HL-60 (cell line): ENCODE measurements at regions not wholly inside any gene's neighbourhood (a gene's known extent, or its start where the extent isn't known, plus 50 kb on each side); places are given as distances from the start of the nearest gene placed in this dataset.

Experiments
- POLR2AphosphoS5 ChIP-seq: IDR thresholded peaks from 2 replicates; pipeline ENCODE4 v1.6.1; 2012; ENCODE audit warnings: low read depth
- TF ChIP-seq, protein P1 (sequence below): IDR thresholded peaks from one replicate; pipeline ENCODE4 v1.5.1; 2011; ENCODE audit warnings: low read length, control low read depth, inconsistent platforms; ENCODE audit not compliant: insufficient read depth
- TF ChIP-seq, protein P2 (sequence below): IDR thresholded peaks from 2 replicates; pipeline ENCODE4 v1.6.1; 2012; ENCODE audit warnings: low read depth; ENCODE audit not compliant: insufficient replicate concordance

DNA sequence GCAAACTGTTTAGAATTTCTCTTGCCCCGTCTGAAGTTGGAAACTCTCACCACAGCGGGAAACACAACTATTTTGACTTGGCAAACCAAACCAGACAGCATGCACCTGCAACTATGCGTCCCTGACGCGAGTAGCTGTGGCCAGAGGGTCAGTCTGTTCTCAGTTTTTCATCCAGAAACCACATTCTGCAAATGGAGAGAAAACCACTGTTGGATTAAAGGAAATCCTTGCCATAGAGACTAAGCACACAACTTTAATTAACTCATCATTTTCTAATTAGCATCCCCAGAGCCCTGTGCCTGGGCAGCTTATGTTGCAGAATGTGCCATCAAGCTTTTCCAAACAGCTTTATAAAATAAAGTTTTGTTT, 415.7 kb upstream of the TCF4 start:
- TF ChIP-seq, protein P1, sequence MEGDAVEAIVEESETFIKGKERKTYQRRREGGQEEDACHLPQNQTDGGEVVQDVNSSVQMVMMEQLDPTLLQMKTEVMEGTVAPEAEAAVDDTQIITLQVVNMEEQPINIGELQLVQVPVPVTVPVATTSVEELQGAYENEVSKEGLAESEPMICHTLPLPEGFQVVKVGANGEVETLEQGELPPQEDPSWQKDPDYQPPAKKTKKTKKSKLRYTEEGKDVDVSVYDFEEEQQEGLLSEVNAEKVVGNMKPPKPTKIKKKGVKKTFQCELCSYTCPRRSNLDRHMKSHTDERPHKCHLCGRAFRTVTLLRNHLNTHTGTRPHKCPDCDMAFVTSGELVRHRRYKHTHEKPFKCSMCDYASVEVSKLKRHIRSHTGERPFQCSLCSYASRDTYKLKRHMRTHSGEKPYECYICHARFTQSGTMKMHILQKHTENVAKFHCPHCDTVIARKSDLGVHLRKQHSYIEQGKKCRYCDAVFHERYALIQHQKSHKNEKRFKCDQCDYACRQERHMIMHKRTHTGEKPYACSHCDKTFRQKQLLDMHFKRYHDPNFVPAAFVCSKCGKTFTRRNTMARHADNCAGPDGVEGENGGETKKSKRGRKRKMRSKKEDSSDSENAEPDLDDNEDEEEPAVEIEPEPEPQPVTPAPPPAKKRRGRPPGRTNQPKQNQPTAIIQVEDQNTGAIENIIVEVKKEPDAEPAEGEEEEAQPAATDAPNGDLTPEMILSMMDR = no peak
- TF ChIP-seq, protein P2, sequence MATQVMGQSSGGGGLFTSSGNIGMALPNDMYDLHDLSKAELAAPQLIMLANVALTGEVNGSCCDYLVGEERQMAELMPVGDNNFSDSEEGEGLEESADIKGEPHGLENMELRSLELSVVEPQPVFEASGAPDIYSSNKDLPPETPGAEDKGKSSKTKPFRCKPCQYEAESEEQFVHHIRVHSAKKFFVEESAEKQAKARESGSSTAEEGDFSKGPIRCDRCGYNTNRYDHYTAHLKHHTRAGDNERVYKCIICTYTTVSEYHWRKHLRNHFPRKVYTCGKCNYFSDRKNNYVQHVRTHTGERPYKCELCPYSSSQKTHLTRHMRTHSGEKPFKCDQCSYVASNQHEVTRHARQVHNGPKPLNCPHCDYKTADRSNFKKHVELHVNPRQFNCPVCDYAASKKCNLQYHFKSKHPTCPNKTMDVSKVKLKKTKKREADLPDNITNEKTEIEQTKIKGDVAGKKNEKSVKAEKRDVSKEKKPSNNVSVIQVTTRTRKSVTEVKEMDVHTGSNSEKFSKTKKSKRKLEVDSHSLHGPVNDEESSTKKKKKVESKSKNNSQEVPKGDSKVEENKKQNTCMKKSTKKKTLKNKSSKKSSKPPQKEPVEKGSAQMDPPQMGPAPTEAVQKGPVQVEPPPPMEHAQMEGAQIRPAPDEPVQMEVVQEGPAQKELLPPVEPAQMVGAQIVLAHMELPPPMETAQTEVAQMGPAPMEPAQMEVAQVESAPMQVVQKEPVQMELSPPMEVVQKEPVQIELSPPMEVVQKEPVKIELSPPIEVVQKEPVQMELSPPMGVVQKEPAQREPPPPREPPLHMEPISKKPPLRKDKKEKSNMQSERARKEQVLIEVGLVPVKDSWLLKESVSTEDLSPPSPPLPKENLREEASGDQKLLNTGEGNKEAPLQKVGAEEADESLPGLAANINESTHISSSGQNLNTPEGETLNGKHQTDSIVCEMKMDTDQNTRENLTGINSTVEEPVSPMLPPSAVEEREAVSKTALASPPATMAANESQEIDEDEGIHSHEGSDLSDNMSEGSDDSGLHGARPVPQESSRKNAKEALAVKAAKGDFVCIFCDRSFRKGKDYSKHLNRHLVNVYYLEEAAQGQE = no peak
- no peak for TF ChIP-seq POLR2AphosphoS5
